GM12872 (cell line): ENCODE measurements at regions not wholly inside any gene's neighbourhood (a gene's known extent, or its start where the extent isn't known, plus 50 kb on each side); places are given as distances from the start of the nearest gene placed in this dataset.

ENCODE experiments used
- CTCF ChIP-seq: IDR thresholded peaks from 3 replicates; pipeline ENCODE4 v1.5.1; 2011; ENCODE audit warnings: low read depth, mild to moderate bottlenecking, low read length, moderate library complexity; ENCODE audit not compliant: insufficient read depth

DNA sequence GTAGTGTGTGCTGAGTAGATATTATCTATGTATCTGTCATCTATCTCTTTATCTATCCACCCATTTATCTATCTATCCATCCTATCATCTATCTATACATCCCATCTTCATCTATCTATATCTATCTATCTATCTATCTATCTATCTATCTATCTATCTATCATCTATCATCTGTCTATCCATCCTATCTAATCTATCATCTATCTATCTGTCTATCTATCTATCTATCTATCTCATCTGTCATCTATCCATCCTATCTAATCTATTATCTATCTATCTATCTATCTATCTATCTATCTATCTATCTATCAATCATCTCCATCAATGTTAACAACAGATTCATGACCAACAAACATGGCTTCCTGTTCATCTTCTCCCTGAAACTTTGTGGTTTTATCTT, 90.5 kb upstream of the SLC24A3 start:
- no peak for TF ChIP-seq CTCF

GRCh38 chr20:19122395-19122794, 90.0 kb upstream of the SLC24A3 start:
- TF ChIP-seq CTCF = no peak

GRCh38 chr20:19125508-19125907, 86.9 kb upstream of the SLC24A3 start:
- TF ChIP-seq CTCF = no peak

DNA sequence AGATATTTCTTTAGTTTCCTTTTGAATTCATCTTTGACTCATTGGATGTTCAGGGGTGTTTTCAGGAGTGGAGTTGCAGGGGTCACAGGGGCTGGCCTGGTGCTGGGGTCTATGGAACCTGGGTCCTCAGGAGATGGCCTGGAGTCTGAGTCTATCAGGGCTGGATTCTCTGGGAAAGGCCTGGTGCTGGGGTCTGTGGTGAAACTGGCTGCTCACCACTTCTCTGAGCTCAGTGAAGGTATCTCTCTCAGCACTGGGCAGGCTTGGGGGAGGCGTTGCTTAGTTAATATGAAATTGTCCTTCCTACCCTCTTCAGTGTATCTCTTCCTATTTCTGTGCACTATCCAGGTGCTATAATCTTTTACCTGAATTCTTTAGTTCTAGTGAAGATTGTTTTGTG, 83.1 kb upstream of the SLC24A3 start:
- TF ChIP-seq CTCF = no peak

- TF ChIP-seq CTCF = no peak
Observed at GRCh38 chr20:19129976-19130612, 82.3 kb upstream of the SLC24A3 start.

DNA sequence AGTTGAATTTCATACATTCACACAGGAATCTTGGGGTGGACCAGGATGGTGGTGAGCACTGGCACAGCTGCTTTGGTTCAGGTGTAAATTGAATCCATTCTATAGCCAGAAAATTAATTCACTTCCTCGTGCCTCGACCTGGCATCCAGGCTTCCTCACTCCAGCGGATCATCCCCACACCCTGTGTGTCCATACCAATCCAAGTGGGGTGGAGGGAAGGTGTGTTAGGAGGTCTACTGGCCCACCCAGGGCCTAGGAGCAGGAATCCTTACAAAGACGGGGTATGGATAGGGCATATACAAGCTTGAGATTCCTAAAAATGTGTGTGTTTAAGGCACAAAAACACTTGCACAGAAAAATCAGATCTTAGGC, 81.8 kb upstream of the SLC24A3 start:
- TF ChIP-seq CTCF = no peak

DNA sequence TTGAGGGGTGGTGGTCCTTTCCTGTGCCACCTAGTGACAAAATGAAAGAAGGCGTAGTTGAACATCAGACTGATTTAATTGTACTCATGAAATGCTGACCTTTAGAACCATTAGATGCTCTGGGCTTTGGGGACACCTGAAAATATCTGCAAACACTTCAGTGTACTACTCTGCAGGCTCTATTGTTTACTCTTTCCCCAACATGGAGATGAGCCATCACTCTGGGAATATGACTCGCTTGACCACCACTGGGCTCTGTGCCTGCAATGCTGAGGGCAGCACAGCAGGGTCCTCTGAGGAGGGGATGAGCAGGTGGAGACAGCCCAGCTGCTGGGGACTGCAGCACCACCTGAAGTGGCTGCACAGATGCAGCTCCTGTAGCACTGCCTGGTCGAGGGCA, 74.8 kb upstream of the SLC24A3 start:
- TF ChIP-seq CTCF = no peak
